Mesothelial cell of epicardium (in vitro differentiated cells): ENCODE measurements at regions not wholly inside any gene's neighbourhood (a gene's known extent, or its start where the extent isn't known, plus 50 kb on each side); places are given as distances from the start of the nearest gene placed in this dataset.

Experiments
- DNase-seq, 2 experiments: peaks; one replicate each; pipeline ENCODE4 v3.0.0; 2021; ENCODE audit warnings: low spot score in 2 of 2; ENCODE audit not compliant: unreplicated experiment in 2 of 2
- H3K27ac Mint-ChIP-seq: 2 replicates; pipeline ENCODE4 v1.8.0; 2021; ENCODE audit warnings: mixed read lengths
- H3K27me3 Mint-ChIP-seq: 2 replicates; pipeline ENCODE4 v1.8.0; 2021; ENCODE audit warnings: low read depth, mixed read lengths
- H3K36me3 Mint-ChIP-seq: 2 replicates; pipeline ENCODE4 v1.8.0; 2021; ENCODE audit warnings: mixed read lengths
- H3K4me1 Mint-ChIP-seq: 2 replicates; pipeline ENCODE4 v1.8.0; 2021; ENCODE audit warnings: mixed read lengths
- H3K4me3 Mint-ChIP-seq: 2 replicates; pipeline ENCODE4 v1.8.0; 2021; ENCODE audit warnings: mild to moderate bottlenecking, moderate library complexity, mixed read lengths
- H3K9me3 Mint-ChIP-seq: 2 replicates; pipeline ENCODE4 v1.8.0; 2021; ENCODE audit warnings: mixed read lengths
- CTCF ChIP-seq: fragments of 200-600 bp; sonication (generic); IDR thresholded peaks from one replicate; pipeline ENCODE4 v1.5.0; 2021; ENCODE audit warnings: antibody characterized with exemption; ENCODE audit not compliant: unreplicated experiment

- Mint-ChIP-seq H3K4me3 (no peak overlapping the region), H3K27ac (no peak overlapping the region), H3K27me3 (peaks cover 3% of the 10 kb centered on the region), H3K36me3 (no peaks in the 10 kb centered on the region), H3K9me3 (no peaks in the 10 kb centered on the region), H3K4me1 (peaks cover 2% of the 10 kb centered on the region)
- no peak for TF ChIP-seq CTCF
- no peak for DNase-seq
These were observed 170.1 kb upstream of the GBE1 start for GRCh38 chr3:81931265-81932251.

GRCh38 chr3:81929697-81930096 lies 168.3 kb upstream of the GBE1 start:
- TF ChIP-seq CTCF, result no peak
- H3K27ac Mint-ChIP-seq, result no peak overlapping the region
- H3K4me3 Mint-ChIP-seq, result no peak overlapping the region
- no peaks in the 10 kb centered on the region for H3K36me3 Mint-ChIP-seq
- DNase-seq, result no peak
- peaks cover 5% of the 10 kb centered on the region for H3K4me1 Mint-ChIP-seq
- H3K9me3 Mint-ChIP-seq, result peaks cover 5% of the 10 kb centered on the region
- peaks cover 3% of the 10 kb centered on the region for H3K27me3 Mint-ChIP-seq

- no peak for TF ChIP-seq CTCF
- no peaks in the 10 kb centered on the region for H3K36me3 Mint-ChIP-seq
- H3K4me3 Mint-ChIP-seq, result no peak overlapping the region
- H3K4me1 Mint-ChIP-seq, result peaks cover 8% of the 10 kb centered on the region
- H3K27ac Mint-ChIP-seq, result no peak overlapping the region
- H3K9me3 Mint-ChIP-seq, result peaks cover 5% of the 10 kb centered on the region
- H3K27me3 Mint-ChIP-seq, result peaks cover 3% of the 10 kb centered on the region
- no peak for DNase-seq
These were observed 166.4 kb upstream of the GBE1 start for GRCh38 chr3:81927811-81928210.

GRCh38 chr3:81925385-81925784 lies 163.9 kb upstream of the GBE1 start:
- no peak overlapping the region for H3K4me3 Mint-ChIP-seq
- peaks cover 3% of the 10 kb centered on the region for H3K27me3 Mint-ChIP-seq
- no peak for DNase-seq
- H3K9me3 Mint-ChIP-seq, result peaks cover 9% of the 10 kb centered on the region
- H3K27ac Mint-ChIP-seq, result no peak overlapping the region
- no peak for TF ChIP-seq CTCF
- no peaks in the 10 kb centered on the region for H3K36me3 Mint-ChIP-seq
- H3K4me1 Mint-ChIP-seq, result peaks cover 13% of the 10 kb centered on the region

GRCh38 chr3:81923038-81923437 lies 161.6 kb upstream of the GBE1 start:
- no peak overlapping the region for H3K27ac Mint-ChIP-seq
- H3K4me1 Mint-ChIP-seq, result peaks cover 13% of the 10 kb centered on the region
- peaks cover 9% of the 10 kb centered on the region for H3K9me3 Mint-ChIP-seq
- no peaks in the 10 kb centered on the region for H3K27me3 Mint-ChIP-seq
- no peak overlapping the region for H3K4me3 Mint-ChIP-seq
- no peaks in the 10 kb centered on the region for H3K36me3 Mint-ChIP-seq
- no peak for DNase-seq
- TF ChIP-seq CTCF, result no peak
